Tibial nerve (tissue), 4 donors: ENCODE measurements at regions not wholly inside any gene's neighbourhood (a gene's known extent, or its start where the extent isn't known, plus 50 kb on each side); places are given as distances from the start of the nearest gene placed in this dataset.

Experiments used
- EP300 ChIP-seq, 2 donors: sonication (generic); formaldehyde crosslinking; IDR thresholded peaks; one replicate each; pipeline ENCODE4 v1.6.1; 2017; ENCODE audit warnings: antibody characterized with exemption in 2 of 2, mild to moderate bottlenecking in 1 of 2
- POLR2A ChIP-seq, 2 donors: fragments of 450-650 bp; IDR thresholded peaks; one replicate each; pipeline ENCODE4 v1.6.1; 2017; ENCODE audit warnings: antibody characterized with exemption in 2 of 2, mild to moderate bottlenecking in 2 of 2, moderate library complexity in 2 of 2
- TF ChIP-seq, protein P1 (sequence below), 5 experiments: fragments of 200-600 bp in 3 of 5; fragments of 450-650 bp in 2 of 5; sonication (generic) in 3 of 5; IDR thresholded peaks; one replicate each; pipeline ENCODE4 v1.5.1; 2016 to 2019; ENCODE audit warnings: antibody characterized with exemption in 5 of 5, mild to moderate bottlenecking in 3 of 5, moderate library complexity in 2 of 5

DNA sequence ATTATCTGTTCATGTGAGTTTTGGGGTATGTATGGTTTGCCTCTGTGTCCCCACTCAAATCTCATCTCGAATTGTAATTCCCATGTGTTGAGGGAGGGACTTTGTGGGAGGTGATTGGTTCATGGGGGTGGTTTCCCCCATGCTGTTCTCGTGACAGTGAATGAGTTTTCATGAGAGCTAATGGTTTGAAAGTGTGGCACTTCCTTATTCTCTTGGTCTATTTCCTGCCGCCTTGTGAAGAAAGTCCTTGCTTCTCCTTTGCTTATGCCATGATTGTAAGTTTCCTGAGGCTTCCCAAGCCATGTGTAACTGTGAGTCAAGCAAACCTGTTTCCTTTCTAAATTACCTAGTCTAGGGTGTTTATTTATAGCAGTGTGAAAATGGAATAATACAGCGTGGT is 128.1 kb upstream of the HS3ST4 start:
- TF ChIP-seq, protein P1, sequence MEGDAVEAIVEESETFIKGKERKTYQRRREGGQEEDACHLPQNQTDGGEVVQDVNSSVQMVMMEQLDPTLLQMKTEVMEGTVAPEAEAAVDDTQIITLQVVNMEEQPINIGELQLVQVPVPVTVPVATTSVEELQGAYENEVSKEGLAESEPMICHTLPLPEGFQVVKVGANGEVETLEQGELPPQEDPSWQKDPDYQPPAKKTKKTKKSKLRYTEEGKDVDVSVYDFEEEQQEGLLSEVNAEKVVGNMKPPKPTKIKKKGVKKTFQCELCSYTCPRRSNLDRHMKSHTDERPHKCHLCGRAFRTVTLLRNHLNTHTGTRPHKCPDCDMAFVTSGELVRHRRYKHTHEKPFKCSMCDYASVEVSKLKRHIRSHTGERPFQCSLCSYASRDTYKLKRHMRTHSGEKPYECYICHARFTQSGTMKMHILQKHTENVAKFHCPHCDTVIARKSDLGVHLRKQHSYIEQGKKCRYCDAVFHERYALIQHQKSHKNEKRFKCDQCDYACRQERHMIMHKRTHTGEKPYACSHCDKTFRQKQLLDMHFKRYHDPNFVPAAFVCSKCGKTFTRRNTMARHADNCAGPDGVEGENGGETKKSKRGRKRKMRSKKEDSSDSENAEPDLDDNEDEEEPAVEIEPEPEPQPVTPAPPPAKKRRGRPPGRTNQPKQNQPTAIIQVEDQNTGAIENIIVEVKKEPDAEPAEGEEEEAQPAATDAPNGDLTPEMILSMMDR (IDR thresholded peaks at IDR 0.05) = no peak
- TF ChIP-seq POLR2A (IDR thresholded peaks at IDR 0.05) (no peak), EP300 (IDR thresholded peaks at IDR 0.05) (no peak)
